GM12801 (cell line): ENCODE measurements at regions not wholly inside any gene's neighbourhood (a gene's known extent, or its start where the extent isn't known, plus 50 kb on each side); places are given as distances from the start of the nearest gene placed in this dataset.

Experiments
- TF ChIP-seq, protein P1 (sequence below): IDR thresholded peaks from one replicate; pipeline ENCODE4 v1.5.1; 2011; ENCODE audit warnings: control low read depth; ENCODE audit not compliant: insufficient read length; ENCODE audit errors: extremely low read depth

DNA sequence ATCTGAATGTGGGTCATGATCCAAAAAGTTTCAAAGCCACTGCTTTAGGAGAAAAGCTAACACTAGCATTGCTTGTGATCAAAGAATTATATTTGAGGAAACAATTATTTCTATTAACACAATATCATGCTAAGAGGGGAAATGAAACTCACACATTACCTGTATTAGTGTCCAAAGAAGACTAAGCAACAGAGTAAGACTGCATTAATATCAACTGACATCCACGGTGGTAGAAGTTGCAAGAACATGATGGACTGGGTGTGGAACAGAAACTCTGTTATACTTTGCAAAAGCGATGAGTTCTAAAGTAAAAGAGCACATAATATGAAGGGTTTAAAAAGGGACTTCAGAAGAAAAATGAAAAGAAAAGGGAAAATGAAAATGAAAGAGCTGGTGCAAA lies 648.3 kb upstream of the NECTIN3 start:
- TF ChIP-seq, protein P1, sequence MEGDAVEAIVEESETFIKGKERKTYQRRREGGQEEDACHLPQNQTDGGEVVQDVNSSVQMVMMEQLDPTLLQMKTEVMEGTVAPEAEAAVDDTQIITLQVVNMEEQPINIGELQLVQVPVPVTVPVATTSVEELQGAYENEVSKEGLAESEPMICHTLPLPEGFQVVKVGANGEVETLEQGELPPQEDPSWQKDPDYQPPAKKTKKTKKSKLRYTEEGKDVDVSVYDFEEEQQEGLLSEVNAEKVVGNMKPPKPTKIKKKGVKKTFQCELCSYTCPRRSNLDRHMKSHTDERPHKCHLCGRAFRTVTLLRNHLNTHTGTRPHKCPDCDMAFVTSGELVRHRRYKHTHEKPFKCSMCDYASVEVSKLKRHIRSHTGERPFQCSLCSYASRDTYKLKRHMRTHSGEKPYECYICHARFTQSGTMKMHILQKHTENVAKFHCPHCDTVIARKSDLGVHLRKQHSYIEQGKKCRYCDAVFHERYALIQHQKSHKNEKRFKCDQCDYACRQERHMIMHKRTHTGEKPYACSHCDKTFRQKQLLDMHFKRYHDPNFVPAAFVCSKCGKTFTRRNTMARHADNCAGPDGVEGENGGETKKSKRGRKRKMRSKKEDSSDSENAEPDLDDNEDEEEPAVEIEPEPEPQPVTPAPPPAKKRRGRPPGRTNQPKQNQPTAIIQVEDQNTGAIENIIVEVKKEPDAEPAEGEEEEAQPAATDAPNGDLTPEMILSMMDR, result no peak

DNA sequence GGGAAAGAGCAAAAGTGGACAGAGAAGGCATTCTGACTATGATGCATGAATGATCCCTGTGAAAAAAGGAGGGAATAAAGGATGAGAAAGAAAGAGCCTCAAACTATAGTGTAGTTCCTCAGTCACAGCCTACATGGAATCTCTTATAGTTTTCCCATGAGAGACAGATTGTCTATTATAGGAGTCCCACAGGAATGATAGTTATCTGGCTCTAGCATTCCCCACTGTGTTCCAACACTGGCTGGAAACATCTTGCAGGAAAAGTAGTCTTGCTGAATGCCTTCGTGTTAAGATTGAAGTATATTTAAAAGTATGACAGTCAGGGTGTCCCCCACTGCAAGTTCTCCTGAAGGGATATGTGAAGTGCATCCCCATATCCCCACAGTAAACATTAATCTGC lies 641.5 kb upstream of the NECTIN3 start:
- TF ChIP-seq, protein P1, result no peak

DNA sequence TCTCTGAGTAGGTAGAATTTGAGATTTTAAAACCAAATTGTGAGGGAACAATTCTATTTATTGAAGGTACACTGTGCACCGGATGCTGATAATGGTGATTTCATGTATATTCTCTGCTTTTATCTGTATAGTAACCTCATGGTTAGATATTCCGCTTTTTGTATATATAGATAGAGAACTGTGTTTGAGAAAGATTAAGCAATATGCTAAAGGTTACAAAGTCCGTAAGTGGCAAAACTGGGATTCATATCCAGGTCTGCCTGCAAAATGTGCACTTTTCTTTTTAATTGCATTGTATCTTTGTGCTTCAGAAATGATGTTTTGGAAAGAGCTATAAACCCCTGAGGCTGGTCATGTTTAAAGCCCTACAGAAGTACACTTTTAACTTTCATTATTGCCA lies 635.4 kb upstream of the NECTIN3 start:
- TF ChIP-seq, protein P1, result no peak

DNA sequence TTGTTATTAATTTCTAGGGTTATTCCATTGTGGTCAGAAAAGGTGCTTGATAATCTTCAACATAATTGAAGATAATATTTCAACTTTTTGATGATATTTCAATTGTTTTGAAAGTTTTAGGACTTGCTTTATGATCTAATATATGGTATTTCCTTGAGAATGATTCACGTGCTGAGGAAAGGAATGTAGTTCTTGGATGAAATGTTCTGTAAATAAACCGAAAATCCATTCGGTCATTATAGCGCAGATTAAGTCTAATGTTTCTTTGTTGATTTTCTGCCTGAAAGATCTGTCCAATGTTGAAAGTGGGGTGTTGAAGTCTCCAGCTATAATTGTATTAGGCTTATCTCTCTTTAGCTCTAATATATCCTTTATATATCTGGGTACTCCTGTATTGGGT lies 617.5 kb upstream of the NECTIN3 start:
- TF ChIP-seq, protein P1, result no peak

DNA sequence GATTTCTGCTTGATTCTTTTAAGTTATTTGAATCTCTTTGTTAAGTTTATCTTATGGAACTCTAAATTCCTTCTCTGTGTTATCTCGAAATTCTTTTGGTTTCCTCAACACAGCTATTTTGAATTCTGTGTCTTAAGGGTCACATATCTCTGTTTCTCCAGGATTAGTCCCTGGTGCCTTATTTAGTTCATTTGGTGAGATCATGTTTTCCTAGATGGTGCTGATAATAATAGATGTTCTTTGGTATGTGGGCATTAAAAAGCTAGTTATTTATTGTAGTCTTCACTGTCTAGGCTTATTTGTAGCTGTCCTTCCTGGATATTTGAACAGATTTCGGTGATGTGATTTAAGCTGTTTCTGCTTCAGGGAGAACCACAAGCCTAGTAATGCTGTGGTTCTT lies 615.6 kb upstream of the NECTIN3 start:
- TF ChIP-seq, protein P1, result no peak

DNA sequence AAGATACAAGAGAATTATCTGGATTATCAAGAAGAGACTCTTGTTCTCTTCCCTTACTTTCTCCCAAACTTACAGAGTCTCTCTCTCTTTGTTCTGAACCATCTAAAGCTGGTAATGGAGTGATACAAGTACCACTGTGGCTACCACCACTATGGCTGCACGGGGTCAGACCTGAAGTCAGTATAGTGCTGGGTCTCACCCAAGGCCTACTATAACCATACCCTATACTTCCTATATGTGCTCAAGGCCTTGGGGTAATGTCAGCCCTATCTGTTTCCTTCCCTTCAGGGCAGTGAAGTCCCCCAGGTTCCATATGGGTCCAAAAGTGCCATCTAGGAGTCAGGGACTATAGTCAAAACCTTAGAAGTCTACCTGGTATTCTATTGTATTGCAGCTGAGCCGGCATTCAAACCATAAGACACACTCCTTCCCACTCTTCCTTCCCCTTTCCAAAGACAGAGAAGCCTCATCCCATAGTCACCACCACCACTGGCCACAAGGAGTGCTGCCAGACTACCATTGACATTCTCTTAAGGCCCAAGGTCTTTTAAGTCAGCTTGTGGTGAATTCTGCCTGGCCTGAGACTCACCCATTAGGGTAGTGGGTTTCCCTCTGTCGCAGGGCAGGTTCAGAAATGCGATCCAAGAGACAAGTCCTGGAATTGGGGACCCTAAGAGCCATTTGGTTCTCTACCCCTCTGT lies 615.0 kb upstream of the NECTIN3 start:
- TF ChIP-seq, protein P1, result no peak

DNA sequence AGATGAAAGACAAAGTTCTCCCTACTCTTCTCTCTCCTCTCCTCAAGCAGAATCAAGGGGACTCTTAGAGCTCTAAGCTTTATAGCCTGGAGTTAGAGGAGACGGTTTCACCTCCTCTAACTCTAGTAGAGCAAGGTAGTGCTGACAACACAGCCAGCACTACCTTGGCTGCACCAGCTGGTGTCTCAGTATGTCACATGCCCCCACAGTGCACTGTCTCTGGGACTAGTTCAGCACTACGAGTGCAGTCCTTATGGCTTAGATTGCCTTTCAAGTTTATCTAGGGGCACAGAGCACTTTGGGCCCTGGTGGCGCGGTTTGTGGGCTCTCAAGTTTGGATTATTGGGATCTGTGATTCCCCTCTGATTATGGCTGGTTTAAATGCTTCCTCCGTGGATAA lies 614.1 kb upstream of the NECTIN3 start:
- TF ChIP-seq, protein P1, result no peak
